ENCODE measurements at regions not wholly inside any gene's neighbourhood (a gene's known extent, or its start where the extent isn't known, plus 50 kb on each side); places are given as distances from the start of the nearest gene placed in this dataset.
"Not testable (repeated sequence)": the region's sequence is repeated elsewhere in the genome, so short reads cannot be mapped to it uniquely, and the experiment has no call there.

GRCh38 chr12:13435235-13435933, 238.9 kb downstream of the EMP1 start:
- DNase-seq: no peak

- no peak for DNase-seq
Measured at GRCh38 chr12:13433768-13434167, 237.2 kb downstream of the EMP1 start.

GRCh38 chr12:13431041-13431440, 234.5 kb downstream of the EMP1 start:
- DNase-seq: no peak

- no peak for DNase-seq
Measured at GRCh38 chr12:13428538-13429265, 232.2 kb downstream of the EMP1 start.

- DNase-seq: no peak
Measured at GRCh38 chr12:13425766-13426165, 229.2 kb downstream of the EMP1 start.

GRCh38 chr12:13422291-13422690, 225.8 kb downstream of the EMP1 start:
- DNase-seq: no peak

- DNase-seq: no peak
Measured at GRCh38 chr12:13417516-13417915, 221.0 kb downstream of the EMP1 start.

GRCh38 chr12:13411287-13411686, 214.8 kb downstream of the EMP1 start:
- DNase-seq: no peak

GRCh38 chr12:13405961-13406703, 209.6 kb downstream of the EMP1 start:
- no peak for DNase-seq

- DNase-seq: no peak
Measured at GRCh38 chr12:13404631-13405473, 208.3 kb downstream of the EMP1 start.

- no peak for DNase-seq
Measured at GRCh38 chr12:13404111-13404628, 207.6 kb downstream of the EMP1 start.

GRCh38 chr12:13391375-13391774, 194.8 kb downstream of the EMP1 start:
- not testable (repeated sequence) for DNase-seq

GRCh38 chr12:13390918-13391317, 194.4 kb downstream of the EMP1 start:
- DNase-seq: no peak

GRCh38 chr12:13390381-13390861, 193.9 kb downstream of the EMP1 start:
- no peak for DNase-seq

- no peak for DNase-seq
Measured at GRCh38 chr12:13387101-13387500, 190.6 kb downstream of the EMP1 start.

- no peak for DNase-seq
Measured at GRCh38 chr12:13386323-13387039, 190.0 kb downstream of the EMP1 start.

GRCh38 chr12:13383379-13383778, 186.9 kb downstream of the EMP1 start:
- DNase-seq: no peak

GRCh38 chr12:13380297-13380696, 183.8 kb downstream of the EMP1 start:
- DNase-seq: no peak

- DNase-seq: no peak
Measured at GRCh38 chr12:13379531-13380188, 183.1 kb downstream of the EMP1 start.

- no peak for DNase-seq
Measured at GRCh38 chr12:13377698-13378097, 181.2 kb downstream of the EMP1 start.
